Kidney epithelial cell (primary cell): ENCODE measurements at regions not wholly inside any gene's neighbourhood (a gene's known extent, or its start where the extent isn't known, plus 50 kb on each side); places are given as distances from the start of the nearest gene placed in this dataset.
"Not testable (repeated sequence)": the region's sequence is repeated elsewhere in the genome, so short reads cannot be mapped to it uniquely, and the experiment has no call there.

ENCODE experiments used
- DNase-seq: peaks from one replicate; pipeline ENCODE4 v3.0.0-alpha.2; 2010; ENCODE audit warnings: low read depth
- H3K27me3 ChIP-seq: 2 replicates; pipeline ENCODE4 v1.6.0; 2011; ENCODE audit warnings: low read length; ENCODE audit not compliant: control insufficient read depth, insufficient read depth
- H3K36me3 ChIP-seq: 2 replicates; pipeline ENCODE4 v1.5.1; 2011; ENCODE audit warnings: low read length; ENCODE audit not compliant: control insufficient read depth, insufficient read depth
- H3K4me3 ChIP-seq: 2 replicates; pipeline ENCODE4 v1.5.1; 2011; ENCODE audit warnings: low read depth, mild to moderate bottlenecking, control low read depth, low read length
- TF ChIP-seq, protein P1 (sequence below): IDR thresholded peaks from 2 replicates; pipeline ENCODE4 v1.5.1; 2011; ENCODE audit warnings: mild to moderate bottlenecking, moderate library complexity, low read length, control low read depth, inconsistent platforms; ENCODE audit not compliant: insufficient read depth, poor library complexity, severe bottlenecking

DNA sequence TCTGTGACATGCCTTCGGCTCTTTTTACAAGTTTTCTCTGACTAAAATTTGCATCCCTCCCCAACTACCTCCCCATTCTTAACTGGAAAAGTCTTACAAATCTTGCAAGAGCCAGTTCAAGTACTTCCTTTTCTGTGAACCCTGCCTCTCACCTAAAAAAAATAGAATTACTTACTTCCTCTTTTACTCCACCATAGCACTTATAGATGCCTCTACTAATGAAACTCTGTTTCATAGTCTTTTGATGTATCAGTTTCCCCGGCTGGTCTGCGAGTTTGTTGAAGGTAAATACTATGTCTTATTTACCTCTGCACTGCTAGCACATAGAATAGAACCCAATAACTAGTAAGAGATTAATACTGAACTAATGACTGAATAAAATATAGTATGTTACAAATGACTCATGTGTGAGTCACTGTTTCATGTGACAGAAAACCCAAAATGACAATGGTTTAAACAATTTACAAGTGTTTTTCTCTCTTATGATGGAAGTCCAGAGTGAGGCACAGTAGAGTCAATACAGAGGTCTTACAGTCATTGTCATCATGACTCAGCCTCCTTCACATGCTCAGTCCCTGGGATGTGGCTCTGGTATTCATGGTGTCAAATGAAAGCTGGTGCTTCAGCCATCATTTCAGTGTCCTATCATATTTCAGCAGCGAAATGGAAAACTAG is 393.5 kb downstream of the RSL24D1 start:
- Histone ChIP-seq H3K36me3 (no peaks in the 10 kb centered on the region), H3K4me3 (no peak overlapping the region), H3K27me3 (no peaks in the 10 kb centered on the region)
- DNase-seq: no peak
- TF ChIP-seq, protein P1, sequence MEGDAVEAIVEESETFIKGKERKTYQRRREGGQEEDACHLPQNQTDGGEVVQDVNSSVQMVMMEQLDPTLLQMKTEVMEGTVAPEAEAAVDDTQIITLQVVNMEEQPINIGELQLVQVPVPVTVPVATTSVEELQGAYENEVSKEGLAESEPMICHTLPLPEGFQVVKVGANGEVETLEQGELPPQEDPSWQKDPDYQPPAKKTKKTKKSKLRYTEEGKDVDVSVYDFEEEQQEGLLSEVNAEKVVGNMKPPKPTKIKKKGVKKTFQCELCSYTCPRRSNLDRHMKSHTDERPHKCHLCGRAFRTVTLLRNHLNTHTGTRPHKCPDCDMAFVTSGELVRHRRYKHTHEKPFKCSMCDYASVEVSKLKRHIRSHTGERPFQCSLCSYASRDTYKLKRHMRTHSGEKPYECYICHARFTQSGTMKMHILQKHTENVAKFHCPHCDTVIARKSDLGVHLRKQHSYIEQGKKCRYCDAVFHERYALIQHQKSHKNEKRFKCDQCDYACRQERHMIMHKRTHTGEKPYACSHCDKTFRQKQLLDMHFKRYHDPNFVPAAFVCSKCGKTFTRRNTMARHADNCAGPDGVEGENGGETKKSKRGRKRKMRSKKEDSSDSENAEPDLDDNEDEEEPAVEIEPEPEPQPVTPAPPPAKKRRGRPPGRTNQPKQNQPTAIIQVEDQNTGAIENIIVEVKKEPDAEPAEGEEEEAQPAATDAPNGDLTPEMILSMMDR: no peak

DNA sequence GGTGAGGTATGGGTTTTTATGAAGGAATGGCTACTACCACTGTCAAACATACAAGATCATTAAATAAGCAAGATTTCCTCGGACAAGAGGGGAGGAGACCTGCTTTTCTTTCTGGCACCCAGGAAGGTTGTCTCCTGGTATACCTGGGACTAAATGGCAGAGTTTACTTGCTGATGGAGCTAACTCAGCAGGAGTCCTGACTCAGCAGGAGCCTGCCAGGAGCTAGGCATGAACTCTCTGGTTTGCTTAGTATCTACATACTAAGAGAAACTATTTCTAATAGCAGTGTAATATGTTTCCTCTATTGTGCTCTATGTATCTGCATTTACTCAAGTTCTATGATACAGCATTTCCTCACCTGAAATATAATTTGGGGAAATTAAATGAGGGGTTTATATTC is 404.2 kb downstream of the RSL24D1 start:
- Histone ChIP-seq H3K27me3 (no peaks in the 10 kb centered on the region), H3K36me3 (no peaks in the 10 kb centered on the region), H3K4me3 (no peak overlapping the region)
- TF ChIP-seq, protein P1: no peak
- DNase-seq: no peak

DNA sequence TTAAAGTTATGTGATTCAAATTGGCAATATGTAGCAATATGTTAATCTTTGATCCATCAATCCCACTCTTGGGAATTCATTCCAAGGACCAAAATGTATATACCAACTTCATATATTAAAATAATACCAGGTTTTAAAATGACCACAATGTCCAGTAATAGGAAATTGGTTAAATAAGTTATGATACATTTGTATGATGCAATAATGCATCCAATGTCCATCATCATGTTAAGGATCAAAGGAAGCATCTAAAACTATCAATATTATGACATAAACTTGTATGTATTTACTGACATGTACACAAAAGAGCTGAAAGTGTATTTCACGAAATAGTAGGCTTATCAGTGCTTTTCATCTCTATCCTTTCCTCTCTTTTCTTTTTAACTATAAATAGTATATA is 406.0 kb downstream of the RSL24D1 start:
- H3K36me3 ChIP-seq: no peaks in the 10 kb centered on the region
- TF ChIP-seq, protein P1: no peak
- H3K27me3 ChIP-seq: no peaks in the 10 kb centered on the region
- no peak overlapping the region for H3K4me3 ChIP-seq
- DNase-seq: no peak

DNA sequence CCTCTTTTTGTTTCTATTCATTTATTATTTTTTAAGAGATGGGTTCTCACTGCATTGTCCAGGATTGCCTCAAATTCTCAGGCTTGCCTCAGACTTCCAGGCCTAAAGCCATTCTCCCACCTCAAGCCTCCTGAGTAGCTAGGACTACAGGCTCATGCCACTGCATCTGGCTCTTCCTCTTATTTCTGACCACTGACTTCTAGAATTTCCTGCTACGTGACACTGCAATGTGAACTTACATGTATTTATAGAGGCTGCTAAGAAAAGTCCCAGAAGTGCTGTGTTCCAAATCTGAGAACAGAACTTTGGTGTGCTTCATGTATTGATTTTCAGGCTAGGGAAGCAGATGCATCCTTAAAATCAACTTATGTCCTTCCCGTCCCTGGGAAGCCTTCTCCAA is 407.4 kb downstream of the RSL24D1 start:
- H3K36me3 ChIP-seq: no peaks in the 10 kb centered on the region
- H3K4me3 ChIP-seq: no peak overlapping the region
- no peaks in the 10 kb centered on the region for H3K27me3 ChIP-seq
- TF ChIP-seq, protein P1: no peak
- no peak for DNase-seq

DNA sequence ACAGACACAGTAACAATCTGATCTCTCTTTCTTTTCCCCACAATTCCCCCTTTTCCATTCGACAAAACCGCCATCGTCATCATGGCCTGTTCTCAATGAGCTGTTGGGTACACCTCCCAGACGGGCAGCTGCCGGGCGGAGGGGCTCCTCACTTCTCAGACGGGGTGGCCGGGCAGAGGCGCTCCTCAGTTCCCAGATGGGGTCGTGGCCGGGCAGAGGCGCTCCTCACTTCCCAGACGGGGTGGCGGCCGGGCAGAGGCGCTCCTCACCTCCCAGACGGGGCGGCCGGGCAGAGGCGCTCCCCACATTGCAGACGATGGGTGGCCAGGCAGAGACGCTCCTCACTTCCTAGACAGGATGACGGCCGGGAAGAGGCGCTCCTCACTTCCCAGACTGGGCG is 415.5 kb downstream of the RSL24D1 start:
- DNase-seq, H3K36me3 ChIP-seq, H3K27me3 ChIP-seq, H3K4me3 ChIP-seq: not testable (repeated sequence)

DNA sequence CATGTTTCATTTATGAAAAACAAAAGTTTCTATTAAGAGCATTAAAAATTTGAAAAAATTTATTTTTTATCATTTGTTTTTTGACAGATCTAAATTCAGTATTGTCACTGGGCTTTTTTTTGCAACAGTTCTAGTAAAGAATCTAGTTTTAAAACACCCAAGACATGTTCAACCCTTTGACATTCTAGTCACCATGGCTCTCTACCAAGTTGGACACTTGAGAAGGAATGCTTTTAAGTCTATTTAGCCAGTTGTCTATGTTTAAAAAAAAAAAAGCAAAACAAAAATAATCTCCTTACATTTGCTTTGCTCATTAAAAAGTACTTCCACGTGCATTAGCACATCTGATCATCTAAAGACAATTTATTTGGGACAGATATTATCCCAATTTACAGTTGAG is 417.5 kb downstream of the RSL24D1 start:
- Histone ChIP-seq H3K4me3 (no peak overlapping the region), H3K36me3 (no peaks in the 10 kb centered on the region), H3K27me3 (no peaks in the 10 kb centered on the region)
- TF ChIP-seq, protein P1: no peak
- DNase-seq: no peak
